IPS-15b (cell line): ENCODE measurements at regions not wholly inside any gene's neighbourhood (a gene's known extent, or its start where the extent isn't known, plus 50 kb on each side); places are given as distances from the start of the nearest gene placed in this dataset.

Experiments
- H3K27me3 ChIP-seq: one replicate; pipeline ENCODE4 v1.6.1; 2013; ENCODE audit warnings: low read length; ENCODE audit not compliant: control insufficient read depth, insufficient read depth
- H3K36me3 ChIP-seq: one replicate; pipeline ENCODE4 v1.6.1; 2013; ENCODE audit warnings: low read length; ENCODE audit not compliant: control insufficient read depth, insufficient read depth
- H3K4me1 ChIP-seq: one replicate; pipeline ENCODE4 v1.6.1; 2013; ENCODE audit warnings: mild to moderate bottlenecking, low read length; ENCODE audit not compliant: control insufficient read depth, insufficient read depth
- H3K4me3 ChIP-seq: one replicate; pipeline ENCODE4 v1.5.1; 2013; ENCODE audit warnings: low read depth, low read length
- H3K9ac ChIP-seq: one replicate; pipeline ENCODE4 v1.6.1; 2013; ENCODE audit warnings: low read depth, mild to moderate bottlenecking, low read length
- H3K9me3 ChIP-seq: one replicate; pipeline ENCODE4 v1.6.1; 2013; ENCODE audit warnings: mild to moderate bottlenecking, low read length; ENCODE audit not compliant: control insufficient read depth, insufficient read depth

GRCh38 chr6:164336455-164336854 is 921.9 kb downstream of the QKI start:
- H3K36me3 ChIP-seq: no peaks in the 10 kb centered on the region
- H3K4me1 ChIP-seq: no peaks in the 10 kb centered on the region
- H3K4me3 ChIP-seq: no peak overlapping the region
- H3K9me3 ChIP-seq: no peaks in the 10 kb centered on the region
- H3K27me3 ChIP-seq: no peaks in the 10 kb centered on the region
- no peak overlapping the region for H3K9ac ChIP-seq

GRCh38 chr6:164331026-164331425 is 916.5 kb downstream of the QKI start:
- Histone ChIP-seq H3K36me3 (no peaks in the 10 kb centered on the region), H3K4me1 (no peaks in the 10 kb centered on the region), H3K9ac (no peak overlapping the region), H3K9me3 (no peaks in the 10 kb centered on the region), H3K27me3 (no peaks in the 10 kb centered on the region), H3K4me3 (no peak overlapping the region)

- Histone ChIP-seq H3K9ac (no peak overlapping the region), H3K27me3 (no peaks in the 10 kb centered on the region), H3K9me3 (no peaks in the 10 kb centered on the region), H3K4me3 (no peak overlapping the region), H3K4me1 (no peaks in the 10 kb centered on the region), H3K36me3 (no peaks in the 10 kb centered on the region)
Measured at GRCh38 chr6:164325168-164325567, 910.6 kb downstream of the QKI start.

GRCh38 chr6:164322533-164322932 is 908.0 kb downstream of the QKI start:
- Histone ChIP-seq H3K4me3 (no peak overlapping the region), H3K4me1 (no peaks in the 10 kb centered on the region)

GRCh38 chr6:164321297-164321696 is 906.8 kb downstream of the QKI start:
- no peak overlapping the region for H3K9ac ChIP-seq
- no peaks in the 10 kb centered on the region for H3K4me1 ChIP-seq
- H3K27me3 ChIP-seq: no peaks in the 10 kb centered on the region
- no peak overlapping the region for H3K4me3 ChIP-seq
- no peaks in the 10 kb centered on the region for H3K9me3 ChIP-seq
- H3K36me3 ChIP-seq: no peaks in the 10 kb centered on the region

More at GRCh38 chr6:164322533-164322932, 908.0 kb downstream of the QKI start:
- Histone ChIP-seq H3K27me3 (no peaks in the 10 kb centered on the region), H3K9ac (no peak overlapping the region), H3K36me3 (no peaks in the 10 kb centered on the region), H3K9me3 (no peaks in the 10 kb centered on the region)

GRCh38 chr6:164315376-164315775 is 900.9 kb downstream of the QKI start:
- Histone ChIP-seq H3K9ac (no peak overlapping the region), H3K4me3 (no peak overlapping the region), H3K36me3 (no peaks in the 10 kb centered on the region), H3K27me3 (no peaks in the 10 kb centered on the region), H3K9me3 (no peaks in the 10 kb centered on the region), H3K4me1 (no peaks in the 10 kb centered on the region)

GRCh38 chr6:164308339-164308738 is 893.8 kb downstream of the QKI start:
- H3K36me3 ChIP-seq: no peaks in the 10 kb centered on the region
- H3K27me3 ChIP-seq: no peaks in the 10 kb centered on the region
- H3K9ac ChIP-seq: no peak overlapping the region
- H3K4me1 ChIP-seq: no peaks in the 10 kb centered on the region
- H3K4me3 ChIP-seq: no peak overlapping the region
- no peaks in the 10 kb centered on the region for H3K9me3 ChIP-seq

GRCh38 chr6:164303102-164303964 is 888.8 kb downstream of the QKI start:
- H3K4me3 ChIP-seq: no peak overlapping the region
- no peaks in the 10 kb centered on the region for H3K4me1 ChIP-seq
- no peaks in the 10 kb centered on the region for H3K27me3 ChIP-seq
- H3K36me3 ChIP-seq: no peaks in the 10 kb centered on the region
- no peaks in the 10 kb centered on the region for H3K9me3 ChIP-seq
- H3K9ac ChIP-seq: no peak overlapping the region

GRCh38 chr6:164296411-164296810 is 881.9 kb downstream of the QKI start:
- Histone ChIP-seq H3K9ac (no peak overlapping the region), H3K4me1 (no peaks in the 10 kb centered on the region), H3K27me3 (no peaks in the 10 kb centered on the region), H3K4me3 (no peak overlapping the region), H3K36me3 (no peaks in the 10 kb centered on the region), H3K9me3 (no peaks in the 10 kb centered on the region)

GRCh38 chr6:164294047-164294784 is 879.7 kb downstream of the QKI start:
- no peaks in the 10 kb centered on the region for H3K27me3 ChIP-seq
- no peaks in the 10 kb centered on the region for H3K36me3 ChIP-seq
- no peak overlapping the region for H3K4me3 ChIP-seq
- no peaks in the 10 kb centered on the region for H3K4me1 ChIP-seq
- no peaks in the 10 kb centered on the region for H3K9me3 ChIP-seq
- H3K9ac ChIP-seq: no peak overlapping the region

- Histone ChIP-seq H3K36me3 (no peaks in the 10 kb centered on the region), H3K4me1 (no peaks in the 10 kb centered on the region), H3K27me3 (no peaks in the 10 kb centered on the region), H3K9ac (no peak overlapping the region), H3K4me3 (no peak overlapping the region), H3K9me3 (no peaks in the 10 kb centered on the region)
Measured at GRCh38 chr6:164291224-164291623, 876.7 kb downstream of the QKI start.

- Histone ChIP-seq H3K36me3 (no peaks in the 10 kb centered on the region), H3K4me1 (no peaks in the 10 kb centered on the region), H3K9me3 (no peaks in the 10 kb centered on the region), H3K4me3 (no peak overlapping the region), H3K27me3 (no peaks in the 10 kb centered on the region), H3K9ac (no peak overlapping the region)
Measured at GRCh38 chr6:164290101-164290500, 875.6 kb downstream of the QKI start.
